LNCAP (cell line): ENCODE measurements at regions not wholly inside any gene's neighbourhood (a gene's known extent, or its start where the extent isn't known, plus 50 kb on each side); places are given as distances from the start of the nearest gene placed in this dataset.

ENCODE experiments used
- TF ChIP-seq, protein P1 (sequence below): fragments of 450-650 bp; IDR thresholded peaks from 2 replicates; pipeline ENCODE4 v1.5.1; 2017; ENCODE audit warnings: mild to moderate bottlenecking

DNA sequence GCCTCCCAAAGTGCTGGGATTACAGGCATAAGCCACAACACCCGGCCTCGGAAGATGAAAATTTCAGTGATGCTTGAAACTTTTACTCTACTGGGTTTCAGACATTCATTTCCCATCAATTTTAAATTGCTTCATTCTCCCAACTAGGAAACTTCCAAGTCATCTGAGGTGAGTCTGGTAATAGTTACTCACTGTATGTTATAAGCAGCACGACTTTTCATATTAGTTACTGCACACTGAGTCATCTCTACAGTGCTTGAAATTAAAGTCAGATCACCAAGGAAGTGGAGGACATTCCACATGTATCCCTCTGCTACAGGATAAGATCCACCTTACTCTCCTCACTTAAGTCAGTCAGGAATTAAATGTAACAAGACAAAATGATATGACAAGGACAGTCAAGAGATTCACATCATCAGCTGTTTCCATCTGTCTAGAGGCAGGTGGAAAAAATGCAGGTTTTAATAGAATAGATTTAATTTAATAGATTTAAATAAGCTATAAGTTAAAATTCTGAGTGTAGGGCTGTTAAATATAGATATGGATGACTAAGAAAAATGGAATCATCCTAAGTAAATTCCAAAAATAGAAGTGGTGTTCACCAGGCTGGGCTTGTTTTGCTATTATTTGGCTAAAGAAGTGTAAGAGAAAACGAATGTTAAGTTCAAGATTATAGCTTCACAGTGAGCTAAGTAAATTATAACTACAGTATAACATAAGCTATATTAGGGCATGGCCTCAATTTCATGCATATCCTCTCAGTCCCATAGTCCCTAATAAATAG is 104.4 kb downstream of the TMCO5A start:
- TF ChIP-seq, protein P1, sequence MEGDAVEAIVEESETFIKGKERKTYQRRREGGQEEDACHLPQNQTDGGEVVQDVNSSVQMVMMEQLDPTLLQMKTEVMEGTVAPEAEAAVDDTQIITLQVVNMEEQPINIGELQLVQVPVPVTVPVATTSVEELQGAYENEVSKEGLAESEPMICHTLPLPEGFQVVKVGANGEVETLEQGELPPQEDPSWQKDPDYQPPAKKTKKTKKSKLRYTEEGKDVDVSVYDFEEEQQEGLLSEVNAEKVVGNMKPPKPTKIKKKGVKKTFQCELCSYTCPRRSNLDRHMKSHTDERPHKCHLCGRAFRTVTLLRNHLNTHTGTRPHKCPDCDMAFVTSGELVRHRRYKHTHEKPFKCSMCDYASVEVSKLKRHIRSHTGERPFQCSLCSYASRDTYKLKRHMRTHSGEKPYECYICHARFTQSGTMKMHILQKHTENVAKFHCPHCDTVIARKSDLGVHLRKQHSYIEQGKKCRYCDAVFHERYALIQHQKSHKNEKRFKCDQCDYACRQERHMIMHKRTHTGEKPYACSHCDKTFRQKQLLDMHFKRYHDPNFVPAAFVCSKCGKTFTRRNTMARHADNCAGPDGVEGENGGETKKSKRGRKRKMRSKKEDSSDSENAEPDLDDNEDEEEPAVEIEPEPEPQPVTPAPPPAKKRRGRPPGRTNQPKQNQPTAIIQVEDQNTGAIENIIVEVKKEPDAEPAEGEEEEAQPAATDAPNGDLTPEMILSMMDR, result no peak

DNA sequence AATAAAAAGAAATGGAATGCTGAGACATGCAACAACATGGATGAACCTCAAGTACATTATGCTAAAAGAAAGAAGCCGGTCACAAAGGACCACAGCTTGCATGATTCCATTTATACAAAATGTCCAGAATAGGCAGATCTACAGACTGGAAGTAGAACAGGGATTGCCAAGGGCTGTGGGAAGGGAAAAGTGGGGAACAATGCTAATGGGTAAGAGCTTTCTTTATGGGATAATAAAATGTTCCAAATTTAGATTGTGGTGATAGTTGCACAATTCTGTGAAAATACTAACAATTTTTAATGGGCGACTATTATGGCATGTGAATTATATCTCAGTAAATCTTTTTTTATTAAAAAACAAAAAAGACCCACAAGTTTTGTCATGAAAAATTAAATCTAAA is 106.2 kb downstream of the TMCO5A start:
- TF ChIP-seq, protein P1, result no peak

DNA sequence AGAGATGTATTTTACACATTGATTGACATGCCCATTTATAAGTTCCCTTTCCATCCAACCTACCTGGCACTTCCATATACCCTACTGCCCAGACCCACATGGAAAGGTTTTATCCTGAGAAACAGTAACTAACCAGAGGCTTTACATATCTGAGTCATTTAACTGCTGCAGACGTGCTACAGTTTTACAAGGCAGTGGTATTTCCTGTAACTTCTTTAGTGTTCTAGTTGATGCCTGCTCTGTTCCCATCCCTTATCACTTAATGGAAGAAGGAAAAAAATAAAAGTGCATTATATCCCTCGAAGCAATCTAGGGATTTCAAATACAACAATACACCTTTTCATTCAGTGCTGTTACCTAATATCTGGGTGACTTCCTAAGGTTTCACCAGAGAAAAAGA is 107.1 kb downstream of the TMCO5A start:
- TF ChIP-seq, protein P1, result no peak

DNA sequence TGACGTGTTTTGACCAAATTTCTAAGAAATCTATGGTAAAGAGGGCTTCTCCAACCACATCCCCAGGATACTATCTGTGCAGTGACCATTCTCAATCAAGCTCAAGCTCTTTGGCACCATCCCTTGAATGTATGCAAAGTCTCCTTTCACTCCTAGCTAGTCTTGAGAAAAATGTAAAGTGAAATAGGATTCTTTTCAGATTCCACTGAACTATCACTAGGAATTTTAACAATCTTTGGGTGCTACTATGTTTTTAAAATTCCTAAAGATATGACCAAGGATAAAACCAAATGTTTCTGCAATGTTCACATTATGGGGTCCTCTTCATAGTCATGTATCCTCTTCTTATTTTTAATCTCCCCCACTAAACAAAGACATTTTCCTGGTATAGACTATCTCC is 107.8 kb downstream of the TMCO5A start:
- TF ChIP-seq, protein P1, result no peak

DNA sequence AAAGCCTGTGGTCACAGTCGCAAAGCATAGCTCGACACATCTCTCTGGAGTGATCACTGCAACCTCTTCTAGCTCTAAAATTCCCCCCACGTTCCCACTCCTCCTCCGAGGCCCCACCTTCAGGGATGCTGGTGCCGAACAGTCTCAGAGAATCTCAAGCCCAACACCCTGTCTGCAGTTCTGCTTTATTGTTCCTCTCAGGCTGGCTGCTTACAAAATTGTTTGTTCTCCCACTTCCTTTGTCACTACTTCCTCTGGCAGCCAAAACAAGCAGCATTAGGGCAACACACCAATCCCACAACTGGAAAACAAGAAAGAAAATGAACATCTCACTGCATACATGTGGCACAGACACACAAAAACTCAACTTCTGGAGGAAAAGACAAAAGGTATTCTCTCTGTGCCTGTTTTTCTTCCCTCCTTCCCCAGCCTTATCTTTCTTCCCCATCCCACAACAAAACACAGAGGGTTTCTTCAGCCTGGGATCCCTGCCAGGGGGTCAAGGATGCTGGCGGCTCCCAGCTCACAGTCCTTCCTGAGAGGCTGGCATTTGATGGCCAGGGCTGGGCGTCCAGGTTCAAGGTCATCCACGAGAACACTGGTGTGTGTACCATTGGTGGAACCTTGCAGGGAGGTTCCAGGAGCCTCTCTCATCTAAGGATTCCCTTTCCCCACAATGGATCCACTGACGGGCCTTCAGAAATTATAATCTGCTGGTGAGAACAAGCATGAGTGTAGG is 108.4 kb downstream of the TMCO5A start:
- TF ChIP-seq, protein P1, result no peak

DNA sequence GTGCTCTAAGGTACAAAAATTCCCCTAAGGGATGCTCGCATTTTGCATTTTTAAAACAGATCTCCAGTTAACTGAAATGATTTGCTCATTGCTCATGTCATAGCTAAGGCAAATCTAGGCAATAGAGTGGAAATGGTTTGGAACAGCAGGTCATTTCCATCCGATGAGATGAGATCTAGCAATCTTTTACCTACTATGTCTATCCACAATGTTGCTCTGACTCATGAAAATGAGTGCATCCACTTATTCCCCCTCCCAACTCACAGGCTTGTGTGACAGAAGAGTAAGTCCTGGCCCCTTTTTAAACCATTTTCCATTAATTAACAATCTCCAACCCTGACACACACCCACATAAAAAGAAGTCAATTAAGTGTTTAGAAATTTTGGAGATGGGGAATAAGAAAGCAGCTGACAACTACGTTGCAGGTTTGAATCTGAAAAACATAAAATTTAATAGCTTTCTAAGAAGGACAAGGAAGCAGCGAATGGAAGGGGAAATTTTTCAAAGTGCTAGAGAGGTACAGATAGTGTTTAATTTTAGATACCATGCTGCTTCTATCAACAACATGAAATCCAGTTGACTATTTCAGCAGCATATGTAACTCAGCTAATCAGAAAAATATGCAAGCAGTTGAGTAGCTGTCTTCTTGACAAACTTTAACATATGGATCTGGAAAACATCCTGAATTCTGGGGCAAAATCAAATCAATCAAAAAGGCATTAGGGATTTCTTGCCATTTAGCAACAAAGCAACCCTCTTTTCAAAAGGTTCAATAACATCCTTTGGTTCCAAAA is 112.0 kb downstream of the TMCO5A start:
- TF ChIP-seq, protein P1, result no peak

DNA sequence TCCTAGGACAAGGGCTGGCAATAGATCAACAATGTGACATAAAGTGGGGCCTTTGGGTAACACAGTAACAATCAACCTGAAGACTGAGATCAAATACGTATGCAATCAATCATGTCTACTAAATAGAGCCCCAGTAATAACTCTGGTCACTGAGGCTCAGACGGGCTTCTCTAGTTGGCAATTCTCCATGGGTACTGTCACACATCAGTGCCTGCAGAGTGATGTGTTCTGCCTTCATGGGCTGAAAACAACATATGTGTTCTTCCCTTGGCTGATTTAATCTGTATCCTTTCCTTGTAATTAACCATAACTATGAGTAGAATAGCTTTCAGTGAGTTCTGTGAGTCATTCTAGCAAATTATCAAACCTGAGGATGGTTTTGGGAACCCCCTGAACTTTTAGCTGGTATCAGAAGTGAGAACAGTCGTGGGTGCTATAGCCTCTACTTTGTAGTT is 113.6 kb downstream of the TMCO5A start:
- TF ChIP-seq, protein P1, result no peak
